Cardiac septum (tissue), 1 donor: ENCODE measurements at regions not wholly inside any gene's neighbourhood (a gene's known extent, or its start where the extent isn't known, plus 50 kb on each side); places are given as distances from the start of the nearest gene placed in this dataset.
"Not testable (repeated sequence)": the region's sequence is repeated elsewhere in the genome, so short reads cannot be mapped to it uniquely, and the experiment has no call there.

ENCODE experiments used
- DNase-seq: peaks from one replicate; pipeline ENCODE4 v3.0.0-alpha.2; 2020; ENCODE audit warnings: low spot score
- intact Hi-C: fragments of 100-400 bp; cut with DNase I; formaldehyde crosslinking; loops from one replicate; pipeline ENCODE4 v1.14.0; 2022
- donor health status: DM: no; HTN: no; CAD: no.

GRCh38 chr18:39235118-39235719, 1669.6 kb upstream of the CELF4 start:
- DNase-seq: no peak
- intact Hi-C loops: no loop called here

GRCh38 chr18:39232937-39233336, 1667.3 kb upstream of the CELF4 start:
- DNase-seq: no peak
- intact Hi-C loops: no loop called here

- DNase-seq: no peak
- intact Hi-C loops: no loop called here
Measured at GRCh38 chr18:39232490-39232889, 1666.9 kb upstream of the CELF4 start.

GRCh38 chr18:39230086-39230803, 1664.6 kb upstream of the CELF4 start:
- intact Hi-C loops: no loop called here

GRCh38 chr18:39227769-39228168, 1662.2 kb upstream of the CELF4 start:
- DNase-seq, intact Hi-C loops: not testable (repeated sequence)

More at GRCh38 chr18:39230086-39230803, 1664.6 kb upstream of the CELF4 start:
- no peak for DNase-seq

GRCh38 chr18:39225373-39225772, 1659.8 kb upstream of the CELF4 start:
- DNase-seq: no peak
- intact Hi-C loops: no loop called here

- no peak for DNase-seq
- intact Hi-C loops: no loop called here
Measured at GRCh38 chr18:39223283-39223682, 1657.7 kb upstream of the CELF4 start.

GRCh38 chr18:39215920-39216319, 1650.3 kb upstream of the CELF4 start:
- DNase-seq: no peak
- intact Hi-C loops: loop anchor here (10.0 kb wide), 1 partner anchor 59 kb away; no protein-coding TSS in a partner anchor

- DNase-seq: no peak
- intact Hi-C loops: loop anchor here (10.0 kb wide), 1 partner anchor 63 kb away; no protein-coding TSS in a partner anchor
Measured at GRCh38 chr18:39211461-39211860, 1645.9 kb upstream of the CELF4 start.

GRCh38 chr18:39209173-39209572, 1643.6 kb upstream of the CELF4 start:
- intact Hi-C loops: no loop called here
- DNase-seq: no peak

- intact Hi-C loops: no loop called here
- no peak for DNase-seq
Measured at GRCh38 chr18:39208729-39209128, 1643.1 kb upstream of the CELF4 start.

- no peak for DNase-seq
- intact Hi-C loops: no loop called here
Measured at GRCh38 chr18:39208190-39208589, 1642.6 kb upstream of the CELF4 start.

- intact Hi-C loops: not testable (repeated sequence)
Measured at GRCh38 chr18:39206398-39207103, 1641.0 kb upstream of the CELF4 start.

GRCh38 chr18:39205565-39206195, 1640.1 kb upstream of the CELF4 start:
- intact Hi-C loops: no loop called here
- no peak for DNase-seq

More at GRCh38 chr18:39206398-39207103, 1641.0 kb upstream of the CELF4 start:
- not testable (repeated sequence) for DNase-seq

GRCh38 chr18:39200153-39200552, 1634.6 kb upstream of the CELF4 start:
- intact Hi-C loops: no loop called here
- no peak for DNase-seq

- no peak for DNase-seq
- intact Hi-C loops: no loop called here
Measured at GRCh38 chr18:39199231-39199855, 1633.7 kb upstream of the CELF4 start.

- intact Hi-C loops: no loop called here
Measured at GRCh38 chr18:39198376-39198775, 1632.8 kb upstream of the CELF4 start.

GRCh38 chr18:39191931-39192330, 1626.3 kb upstream of the CELF4 start:
- no peak for DNase-seq
- intact Hi-C loops: no loop called here

More at GRCh38 chr18:39198376-39198775, 1632.8 kb upstream of the CELF4 start:
- DNase-seq: no peak

- no peak for DNase-seq
- intact Hi-C loops: no loop called here
Measured at GRCh38 chr18:39191058-39191457, 1625.5 kb upstream of the CELF4 start.

GRCh38 chr18:39190508-39190907, 1624.9 kb upstream of the CELF4 start:
- intact Hi-C loops: no loop called here
- DNase-seq: no peak
